K562 (cell line): ENCODE measurements at regions not wholly inside any gene's neighbourhood (a gene's known extent, or its start where the extent isn't known, plus 50 kb on each side); places are given as distances from the start of the nearest gene placed in this dataset.
A peak's percentile ranks its signal among the peaks of the same experiment; 100 is the strongest.

ENCODE experiments used
- ARID2 ChIP-seq: fragments of 450-650 bp; IDR thresholded peaks from 2 replicates; pipeline ENCODE4 v1.6.1; 2017; ENCODE audit warnings: antibody characterized with exemption, mild to moderate bottlenecking
- BCOR ChIP-seq: fragments of 450-650 bp; IDR thresholded peaks from 2 replicates; pipeline ENCODE4 v1.6.1; 2016
- CEBPB ChIP-seq: fragments of 450-650 bp; IDR thresholded peaks from 2 replicates; pipeline ENCODE4 v1.6.1; 2016; ENCODE audit warnings: missing genetic modification characterization, missing compliant biosample characterization
- CSDE1 ChIP-seq, 2 experiments: fragments of 450-650 bp; IDR thresholded peaks; 2 replicates each; pipeline ENCODE4 v1.6.1; 2016; ENCODE audit warnings: mild to moderate bottlenecking in 1 of 2
- DDX20 ChIP-seq: fragments of 450-650 bp; IDR thresholded peaks from 2 replicates; pipeline ENCODE4 v1.6.1; 2016; ENCODE audit warnings: missing genetic modification characterization, low read depth, mild to moderate bottlenecking, missing compliant biosample characterization, moderate library complexity
- ETV1 ChIP-seq: fragments of 450-650 bp; conservative IDR thresholded peaks from 2 replicates; pipeline ENCODE4 v1.6.1; 2016; ENCODE audit warnings: missing genetic modification characterization, control low read depth, low read depth, missing compliant biosample characterization
- FOS ChIP-seq: IDR thresholded peaks from 3 replicates; pipeline ENCODE4 v1.6.1; 2011; ENCODE audit not compliant: insufficient read length; ENCODE audit errors: extremely low read depth
- GTF2F1 ChIP-seq: IDR thresholded peaks from 2 replicates; pipeline ENCODE4 v1.6.1; 2011; ENCODE audit warnings: low read depth, low read length, improper control_type of control experiment
- HDAC8 ChIP-seq: fragments of 450-650 bp; IDR thresholded peaks from 2 replicates; pipeline ENCODE4 v1.6.1; 2016; ENCODE audit warnings: mild to moderate bottlenecking, missing genetic modification characterization, moderate library complexity, missing compliant biosample characterization
- MCM2 ChIP-seq: fragments of 450-650 bp; IDR thresholded peaks from 2 replicates; pipeline ENCODE4 v1.6.1; 2017; ENCODE audit warnings: low read depth, mild to moderate bottlenecking
- RFX7 ChIP-seq: fragments of 250-450 bp; sonication (Bioruptor Pico); IDR thresholded peaks from 2 replicates; pipeline ENCODE4 v1.5.1; 2021; ENCODE audit warnings: mild to moderate bottlenecking
- TEAD2 ChIP-seq: fragments of 450-650 bp; IDR thresholded peaks from 2 replicates; pipeline ENCODE4 v1.6.1; 2016; ENCODE audit warnings: missing genetic modification characterization, control low read depth, missing compliant biosample characterization
- ZBTB17 ChIP-seq: fragments of 450-650 bp; formaldehyde crosslinking; IDR thresholded peaks from 2 replicates; pipeline ENCODE4 v1.4.0; 2020; ENCODE audit warnings: mild to moderate bottlenecking
- ZNF146 ChIP-seq: IDR thresholded peaks from one replicate; pipeline ENCODE4 v1.6.1; 2018; ENCODE audit warnings: missing compliant biosample characterization; ENCODE audit not compliant: unreplicated experiment
- ZNF23 ChIP-seq: fragments of 250-450 bp; sonication (Bioruptor Pico); IDR thresholded peaks from 2 replicates; pipeline ENCODE4 v1.4.0; 2020; ENCODE audit warnings: mild to moderate bottlenecking
- ZNF3 ChIP-seq: fragments of 250-450 bp; sonication (Bioruptor Pico); IDR thresholded peaks from 2 replicates; pipeline ENCODE4 v1.5.0; 2021; ENCODE audit warnings: mild to moderate bottlenecking, moderate library complexity
- ZNF76 ChIP-seq: fragments of 250-450 bp; sonication (Bioruptor Pico); IDR thresholded peaks from 2 replicates; pipeline ENCODE4 v1.4.0; 2020; ENCODE audit warnings: mild to moderate bottlenecking, moderate library complexity, borderline replicate concordance
- TF ChIP-seq, protein P1 (sequence below): fragments of 450-650 bp; conservative IDR thresholded peaks from 2 replicates; pipeline ENCODE4 v1.6.1; 2016; ENCODE audit warnings: missing genetic modification characterization, low read depth, mild to moderate bottlenecking, control low read depth, missing compliant biosample characterization
- TF ChIP-seq, protein P2 (sequence below): sonication (generic); formaldehyde crosslinking; IDR thresholded peaks from 2 replicates; pipeline ENCODE4 v1.8.0; 2022; ENCODE audit warnings: mild to moderate bottlenecking, missing genetic modification reagents
- TF ChIP-seq, protein P3 (sequence below): sonication (generic); formaldehyde crosslinking; IDR thresholded peaks from 2 replicates; pipeline ENCODE4 v1.9.0; 2022; ENCODE audit warnings: mild to moderate bottlenecking, missing genetic modification reagents
- TF ChIP-seq, protein P4 (sequence below): sonication (generic); formaldehyde crosslinking; IDR thresholded peaks from 2 replicates; pipeline ENCODE4 v1.8.0; 2022; ENCODE audit warnings: mild to moderate bottlenecking, missing genetic modification reagents
- TF ChIP-seq, protein P5 (sequence below), 2 experiments: fragments of 450-650 bp in 1 of 2; sonication (generic) in 1 of 2; formaldehyde crosslinking in 1 of 2; IDR thresholded peaks in 1 of 2; conservative IDR thresholded peaks in 1 of 2; 2 replicates each; pipeline versions ENCODE4 v1.6.1 to v1.8.1; 2016 to 2023; ENCODE audit warnings: mild to moderate bottlenecking in 2 of 2, moderate library complexity in 2 of 2, inconsistent platforms in 1 of 2, missing genetic modification reagents in 1 of 2
- TF ChIP-seq, protein P6 (sequence below), 2 experiments: fragments of 250-450 bp in 1 of 2; fragments of 450-650 bp in 1 of 2; sonication (Bioruptor Pico) in 1 of 2; IDR thresholded peaks; 2 replicates each; pipeline versions ENCODE4 v1.6.1 to v1.8.0; 2016 to 2021; ENCODE audit warnings: mild to moderate bottlenecking in 2 of 2, moderate library complexity in 2 of 2, missing compliant biosample characterization in 1 of 2, missing genetic modification characterization in 1 of 2

DNA sequence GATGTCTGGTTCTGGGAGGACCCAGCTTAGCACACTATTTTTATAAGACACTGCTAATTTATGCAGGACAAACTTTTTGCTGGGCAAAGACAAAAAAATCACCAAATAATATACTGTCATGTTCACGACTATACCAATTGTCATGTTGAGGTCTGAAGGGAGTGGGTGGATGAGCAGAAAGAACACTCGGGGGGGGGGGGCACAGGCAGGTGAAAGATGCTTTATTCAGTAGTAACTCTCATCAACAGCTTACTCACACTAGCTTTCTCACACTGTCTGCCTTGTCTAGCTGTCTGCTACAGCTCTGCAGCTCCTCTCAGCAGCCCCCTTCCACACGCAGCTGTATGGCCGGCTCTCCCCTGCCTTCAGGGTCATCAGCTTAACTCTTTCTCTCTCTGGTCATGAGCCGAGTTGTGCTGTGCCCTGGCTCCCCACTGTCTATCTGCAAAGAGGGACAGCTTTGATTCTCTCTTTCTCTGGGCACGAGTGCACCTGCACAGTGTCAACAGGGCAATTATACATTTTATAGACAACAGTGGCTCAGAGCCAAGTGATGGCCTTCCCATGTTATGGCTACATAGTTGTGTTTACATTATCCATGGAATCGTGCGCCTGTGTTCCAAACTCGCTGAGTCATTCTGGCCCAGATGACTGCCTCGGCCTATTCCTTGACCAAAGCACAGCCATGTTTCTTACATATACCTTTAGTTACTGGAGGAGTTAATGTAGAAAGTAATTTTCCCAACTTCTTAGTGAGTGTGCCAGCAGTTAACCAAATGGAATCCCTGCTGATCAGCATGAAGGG lies 187.7 kb upstream of the PRSS16 start (continued):
- TF ChIP-seq, protein P1, sequence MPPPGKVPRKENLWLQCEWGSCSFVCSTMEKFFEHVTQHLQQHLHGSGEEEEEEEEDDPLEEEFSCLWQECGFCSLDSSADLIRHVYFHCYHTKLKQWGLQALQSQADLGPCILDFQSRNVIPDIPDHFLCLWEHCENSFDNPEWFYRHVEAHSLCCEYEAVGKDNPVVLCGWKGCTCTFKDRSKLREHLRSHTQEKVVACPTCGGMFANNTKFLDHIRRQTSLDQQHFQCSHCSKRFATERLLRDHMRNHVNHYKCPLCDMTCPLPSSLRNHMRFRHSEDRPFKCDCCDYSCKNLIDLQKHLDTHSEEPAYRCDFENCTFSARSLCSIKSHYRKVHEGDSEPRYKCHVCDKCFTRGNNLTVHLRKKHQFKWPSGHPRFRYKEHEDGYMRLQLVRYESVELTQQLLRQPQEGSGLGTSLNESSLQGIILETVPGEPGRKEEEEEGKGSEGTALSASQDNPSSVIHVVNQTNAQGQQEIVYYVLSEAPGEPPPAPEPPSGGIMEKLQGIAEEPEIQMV (tag), result peak; percentile 79
- TF ChIP-seq, protein P2, sequence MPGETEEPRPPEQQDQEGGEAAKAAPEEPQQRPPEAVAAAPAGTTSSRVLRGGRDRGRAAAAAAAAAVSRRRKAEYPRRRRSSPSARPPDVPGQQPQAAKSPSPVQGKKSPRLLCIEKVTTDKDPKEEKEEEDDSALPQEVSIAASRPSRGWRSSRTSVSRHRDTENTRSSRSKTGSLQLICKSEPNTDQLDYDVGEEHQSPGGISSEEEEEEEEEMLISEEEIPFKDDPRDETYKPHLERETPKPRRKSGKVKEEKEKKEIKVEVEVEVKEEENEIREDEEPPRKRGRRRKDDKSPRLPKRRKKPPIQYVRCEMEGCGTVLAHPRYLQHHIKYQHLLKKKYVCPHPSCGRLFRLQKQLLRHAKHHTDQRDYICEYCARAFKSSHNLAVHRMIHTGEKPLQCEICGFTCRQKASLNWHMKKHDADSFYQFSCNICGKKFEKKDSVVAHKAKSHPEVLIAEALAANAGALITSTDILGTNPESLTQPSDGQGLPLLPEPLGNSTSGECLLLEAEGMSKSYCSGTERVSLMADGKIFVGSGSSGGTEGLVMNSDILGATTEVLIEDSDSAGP (CRISPR knock-in tag), result no peak
- no peak for TF ChIP-seq FOS
- no peak for TF ChIP-seq RFX7
- TF ChIP-seq ZNF146 (CRISPR knock-in tag), result no peak
- TF ChIP-seq, protein P3, sequence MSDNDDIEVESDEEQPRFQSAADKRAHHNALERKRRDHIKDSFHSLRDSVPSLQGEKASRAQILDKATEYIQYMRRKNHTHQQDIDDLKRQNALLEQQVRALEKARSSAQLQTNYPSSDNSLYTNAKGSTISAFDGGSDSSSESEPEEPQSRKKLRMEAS (CRISPR knock-in tag), result no peak
- peak; percentile 91 for TF ChIP-seq DDX20 (tag)
- peak; percentile 60 for TF ChIP-seq ETV1
- no peak for TF ChIP-seq CSDE1 (IDR thresholded peaks at IDR 0.05)
- TF ChIP-seq, protein P4, sequence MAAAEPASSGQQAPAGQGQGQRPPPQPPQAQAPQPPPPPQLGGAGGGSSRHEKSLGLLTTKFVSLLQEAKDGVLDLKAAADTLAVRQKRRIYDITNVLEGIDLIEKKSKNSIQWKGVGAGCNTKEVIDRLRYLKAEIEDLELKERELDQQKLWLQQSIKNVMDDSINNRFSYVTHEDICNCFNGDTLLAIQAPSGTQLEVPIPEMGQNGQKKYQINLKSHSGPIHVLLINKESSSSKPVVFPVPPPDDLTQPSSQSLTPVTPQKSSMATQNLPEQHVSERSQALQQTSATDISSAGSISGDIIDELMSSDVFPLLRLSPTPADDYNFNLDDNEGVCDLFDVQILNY (CRISPR knock-in tag), result no peak
- TF ChIP-seq ARID2, result no peak
- TF ChIP-seq MCM2, result no peak
- TF ChIP-seq, protein P5, sequence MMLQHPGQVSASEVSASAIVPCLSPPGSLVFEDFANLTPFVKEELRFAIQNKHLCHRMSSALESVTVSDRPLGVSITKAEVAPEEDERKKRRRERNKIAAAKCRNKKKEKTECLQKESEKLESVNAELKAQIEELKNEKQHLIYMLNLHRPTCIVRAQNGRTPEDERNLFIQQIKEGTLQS (IDR thresholded peaks at IDR 0.05), result no peak
- TF ChIP-seq, protein P5 (CRISPR knock-in tag; conservative IDR thresholded peaks at IDR 0.05), result no peak
- TF ChIP-seq ZNF3 (CRISPR knock-in tag), result no peak
- TF ChIP-seq, protein P6, sequence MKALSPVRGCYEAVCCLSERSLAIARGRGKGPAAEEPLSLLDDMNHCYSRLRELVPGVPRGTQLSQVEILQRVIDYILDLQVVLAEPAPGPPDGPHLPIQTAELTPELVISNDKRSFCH (CRISPR knock-in tag; IDR thresholded peaks at IDR 0.05), result peak; percentile 77; the same call in 1 of the 2 replicates
- TF ChIP-seq, protein P6 (tag; IDR thresholded peaks at IDR 0.05), result peak; percentile 94
- TF ChIP-seq CEBPB, result no peak
- TF ChIP-seq ZNF76, result no peak
- no peak for TF ChIP-seq ZNF23 (CRISPR knock-in tag)
- TF ChIP-seq HDAC8 (tag), result peak; percentile 95
- peak; percentile 61; the same call in 1 of the 2 replicates for TF ChIP-seq TEAD2 (tag)
- no peak for TF ChIP-seq ZBTB17 (CRISPR knock-in tag)
- TF ChIP-seq GTF2F1, result no peak
- TF ChIP-seq BCOR, result no peak
